Activated CD8-positive, alpha-beta T cell treated with anti-CD3 and anti-CD28 coated beads for 36 hours (primary cell): ENCODE measurements at regions not wholly inside any gene's neighbourhood (a gene's known extent, or its start where the extent isn't known, plus 50 kb on each side); places are given as distances from the start of the nearest gene placed in this dataset.

ENCODE experiments used
- ATAC-seq: fragments of 200-7000 bp; cut with Tn5 transposase; one replicate; pipeline ENCODE4 v1.10.0; 2021; ENCODE audit warnings: mild to moderate bottlenecking, moderate library complexity
- CTCF ChIA-PET: fragments of 350-600 bp; sonication (Branson Sonifier 250); formaldehyde crosslinking; loops from one replicate; lab custom pipeline; 2021; ENCODE audit warnings: antibody characterized with exemption; lab: Charles Lee
- POLR2A ChIA-PET: fragments of 350-600 bp; sonication (Branson Sonifier 250); formaldehyde crosslinking; loops from one replicate; lab custom pipeline; 2021; ENCODE audit warnings: antibody characterized with exemption; lab: Charles Lee
- DNase-seq: peaks from one replicate; pipeline ENCODE4 v3.0.0-alpha.2; 2020
- H3K27ac Mint-ChIP-seq: one replicate; pipeline ENCODE4 v1.8.0; 2021; ENCODE audit warnings: mild to moderate bottlenecking, mixed read lengths
- H3K27me3 Mint-ChIP-seq: one replicate; pipeline ENCODE4 v1.8.0; 2021; ENCODE audit warnings: mixed read lengths
- H3K36me3 Mint-ChIP-seq: one replicate; pipeline ENCODE4 v1.8.0; 2021; ENCODE audit warnings: low read depth, mixed read lengths
- H3K4me1 Mint-ChIP-seq: one replicate; pipeline ENCODE4 v1.8.0; 2021; ENCODE audit warnings: low read depth, mixed read lengths
- H3K4me3 Mint-ChIP-seq: one replicate; pipeline ENCODE4 v1.8.0; 2021; ENCODE audit warnings: mild to moderate bottlenecking, moderate library complexity, mixed read lengths
- H3K9me3 Mint-ChIP-seq: one replicate; pipeline ENCODE4 v1.8.0; 2021; ENCODE audit warnings: mixed read lengths
- CTCF ChIP-seq: fragments of 200-600 bp; IDR thresholded peaks from one replicate; pipeline ENCODE4 v1.8.0; 2022; ENCODE audit warnings: antibody characterized with exemption, mild to moderate bottlenecking
- intact Hi-C: fragments of 100-400 bp; cut with micrococcal nuclease; formaldehyde crosslinking; loops from one replicate; pipeline ENCODE4 v1.10.0; 2022

- Mint-ChIP-seq H3K27me3 (no peaks in the 10 kb centered on the region), H3K9me3 (peaks cover 20% of the 10 kb centered on the region), H3K4me3 (no peak overlapping the region), H3K27ac (no peak overlapping the region), H3K4me1 (no peaks in the 10 kb centered on the region), H3K36me3 (no peaks in the 10 kb centered on the region)
- TF ChIP-seq CTCF = no peak
- ATAC-seq (no peak), DNase-seq (no peak)
- CTCF ChIA-PET = no interaction called here
- POLR2A ChIA-PET = no interaction called here
- intact Hi-C loops = no loop called here
Observed at GRCh38 chr3:20878691-20879090, 692.7 kb upstream of the SGO1 start.

GRCh38 chr3:20873235-20873634, 687.2 kb upstream of the SGO1 start:
- intact Hi-C loops = no loop called here
- Mint-ChIP-seq H3K4me1 (no peaks in the 10 kb centered on the region), H3K27me3 (no peaks in the 10 kb centered on the region), H3K4me3 (no peak overlapping the region), H3K9me3 (peaks cover 32% of the 10 kb centered on the region), H3K36me3 (no peaks in the 10 kb centered on the region), H3K27ac (no peak overlapping the region)
- no peak for DNase-seq
- CTCF ChIA-PET = no interaction called here
- TF ChIP-seq CTCF = no peak
- POLR2A ChIA-PET = no interaction called here
- no peak for ATAC-seq

GRCh38 chr3:20870106-20870899, 684.3 kb upstream of the SGO1 start:
- H3K36me3 Mint-ChIP-seq = no peaks in the 10 kb centered on the region
- no peaks in the 10 kb centered on the region for H3K4me1 Mint-ChIP-seq
- peaks cover 22% of the 10 kb centered on the region for H3K9me3 Mint-ChIP-seq
- no peak for DNase-seq
- ChIA-PET CTCF (no interaction called here), POLR2A (no interaction called here)
- intact Hi-C loops = no loop called here
- no peak overlapping the region for H3K27ac Mint-ChIP-seq
- no peaks in the 10 kb centered on the region for H3K27me3 Mint-ChIP-seq
- H3K4me3 Mint-ChIP-seq = no peak overlapping the region
- no peak for TF ChIP-seq CTCF
- no peak for ATAC-seq

GRCh38 chr3:20865803-20866202, 679.8 kb upstream of the SGO1 start:
- intact Hi-C loops = no loop called here
- Mint-ChIP-seq H3K4me3 (no peak overlapping the region), H3K9me3 (peaks cover 29% of the 10 kb centered on the region), H3K27ac (no peak overlapping the region), H3K27me3 (no peaks in the 10 kb centered on the region), H3K4me1 (no peaks in the 10 kb centered on the region), H3K36me3 (no peaks in the 10 kb centered on the region)
- DNase-seq = no peak
- TF ChIP-seq CTCF = no peak
- ChIA-PET CTCF (no interaction called here), POLR2A (no interaction called here)
- ATAC-seq = no peak

- TF ChIP-seq CTCF = no peak
- POLR2A ChIA-PET = no interaction called here
- DNase-seq = no peak
- CTCF ChIA-PET = no interaction called here
- Mint-ChIP-seq H3K27ac (no peak overlapping the region), H3K27me3 (no peaks in the 10 kb centered on the region), H3K4me1 (no peaks in the 10 kb centered on the region), H3K36me3 (no peaks in the 10 kb centered on the region), H3K4me3 (no peak overlapping the region), H3K9me3 (peaks cover 27% of the 10 kb centered on the region)
- ATAC-seq = no peak
- intact Hi-C loops = no loop called here
Observed at GRCh38 chr3:20861454-20861853, 675.4 kb upstream of the SGO1 start.
